ENCODE measurements at regions not wholly inside any gene's neighbourhood (a gene's known extent, or its start where the extent isn't known, plus 50 kb on each side); places are given as distances from the start of the nearest gene placed in this dataset.
"Not testable (repeated sequence)": the region's sequence is repeated elsewhere in the genome, so short reads cannot be mapped to it uniquely, and the experiment has no call there.

GRCh38 chr18:67139899-67140298 is 376.6 kb downstream of the DSEL start:
- no peak overlapping the region for H3K4me3 Mint-ChIP-seq
- ATAC-seq (no peak), DNase-seq (no peak)
- no peaks in the 10 kb centered on the region for H3K9me3 Mint-ChIP-seq
- no peak overlapping the region for H3K27ac Mint-ChIP-seq
- POLR2A ChIA-PET = no interaction called here
- peaks cover 0 to 7% (median 0%) of the 10 kb centered on the region in 5 donors for H3K27me3 Mint-ChIP-seq
- H3K4me1 Mint-ChIP-seq = no peaks in the 10 kb centered on the region
- no peaks in the 10 kb centered on the region for H3K36me3 Mint-ChIP-seq

DNA sequence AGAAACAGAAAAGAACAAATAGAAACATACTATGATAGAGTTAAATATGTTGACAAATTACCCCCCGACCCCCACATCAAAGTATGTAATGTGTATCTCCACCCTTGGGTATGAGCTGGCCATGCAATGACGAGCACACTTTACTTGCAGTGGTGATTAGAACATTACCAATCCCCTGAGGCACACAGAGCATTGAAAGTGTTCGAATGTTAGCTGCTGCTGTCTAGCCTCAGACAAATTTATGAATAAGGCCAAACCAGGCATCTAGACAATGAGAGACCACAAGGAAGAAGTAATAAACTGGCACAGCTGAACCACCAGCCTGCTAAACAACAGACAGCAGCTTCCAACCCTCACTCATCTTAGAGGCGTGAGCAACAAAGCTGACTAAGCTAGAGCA is 380.5 kb downstream of the DSEL start:
- Mint-ChIP-seq H3K36me3 (no peaks in the 10 kb centered on the region), H3K4me1 (no peaks in the 10 kb centered on the region), H3K4me3 (no peak overlapping the region), H3K9me3 (no peaks in the 10 kb centered on the region), H3K27me3 (peaks cover 0 to under 1% (median 0%) of the 10 kb centered on the region in 5 donors), H3K27ac (no peak overlapping the region)
- ATAC-seq (no peak), DNase-seq (no peak)
- POLR2A ChIA-PET = no interaction called here

DNA sequence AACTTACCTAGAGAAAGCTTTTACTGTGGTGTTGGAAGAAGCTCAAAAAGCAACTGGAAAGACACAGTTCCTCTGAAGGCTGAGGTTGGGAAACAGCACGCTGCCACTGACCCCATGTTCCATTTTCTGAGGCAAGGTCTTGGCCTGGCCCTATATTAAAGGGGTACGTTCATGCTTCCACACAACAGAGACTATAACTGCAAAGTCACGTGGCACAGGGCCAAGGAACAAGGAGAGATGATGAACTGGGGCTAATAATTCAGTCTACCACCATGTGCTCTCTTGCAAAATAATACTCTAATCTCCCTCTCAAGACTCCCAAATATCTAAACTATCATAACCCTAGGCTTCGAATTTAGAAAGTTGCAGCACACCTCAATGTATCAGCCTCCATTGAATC is 381.6 kb downstream of the DSEL start:
- no peaks in the 10 kb centered on the region for H3K9me3 Mint-ChIP-seq
- no peak overlapping the region for H3K4me3 Mint-ChIP-seq
- DNase-seq = no peak
- H3K36me3 Mint-ChIP-seq = no peaks in the 10 kb centered on the region
- H3K27ac Mint-ChIP-seq = no peak overlapping the region
- no peaks in the 10 kb centered on the region for H3K27me3 Mint-ChIP-seq
- no peak for ATAC-seq
- H3K4me1 Mint-ChIP-seq = no peaks in the 10 kb centered on the region
- POLR2A ChIA-PET = no interaction called here

DNA sequence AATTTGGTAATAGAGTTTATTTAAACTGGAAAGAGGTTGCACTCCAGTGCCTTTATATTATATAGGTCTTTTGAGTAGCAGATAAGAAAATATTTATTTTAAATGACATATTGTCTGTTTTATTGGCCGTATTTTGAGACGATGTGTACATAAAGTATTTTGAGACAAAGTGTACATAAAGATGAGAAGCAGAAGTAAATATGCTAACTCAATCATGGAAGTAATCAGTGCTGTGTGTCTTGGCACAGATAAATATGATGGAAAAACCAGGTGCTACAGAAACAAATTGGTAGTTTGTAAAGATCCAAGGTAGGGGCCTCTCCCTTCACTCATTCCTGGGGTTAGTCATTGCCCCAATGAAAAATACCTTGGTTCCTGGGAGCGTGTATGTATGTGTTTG is 382.9 kb downstream of the DSEL start:
- H3K27ac Mint-ChIP-seq = no peak overlapping the region
- no peak for DNase-seq
- no peaks in the 10 kb centered on the region for H3K9me3 Mint-ChIP-seq
- POLR2A ChIA-PET = no interaction called here
- no peaks in the 10 kb centered on the region for H3K27me3 Mint-ChIP-seq
- H3K4me1 Mint-ChIP-seq = no peaks in the 10 kb centered on the region
- no peak overlapping the region for H3K4me3 Mint-ChIP-seq
- no peaks in the 10 kb centered on the region for H3K36me3 Mint-ChIP-seq
- ATAC-seq = no peak

DNA sequence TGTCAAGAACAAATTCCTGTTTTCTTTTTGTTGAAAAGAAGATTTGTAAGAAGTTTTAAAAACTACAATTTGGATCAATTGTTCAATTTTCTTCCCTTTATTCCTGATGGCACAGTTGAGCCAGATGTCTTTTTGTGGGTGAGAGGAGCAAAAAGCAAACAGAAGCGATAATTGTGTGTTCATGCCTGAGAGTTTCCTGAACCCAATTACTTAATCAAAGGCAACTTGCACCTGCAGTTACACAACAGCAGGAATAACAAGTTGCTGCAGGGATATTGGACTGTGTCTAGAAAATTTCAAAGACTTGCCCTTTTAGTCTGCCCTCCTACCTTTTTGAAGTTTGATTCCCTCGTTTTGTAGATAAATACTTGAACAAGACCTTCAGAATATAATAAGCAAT is 383.6 kb downstream of the DSEL start:
- peaks cover 0 to 5% (median 0%) of the 10 kb centered on the region in 9 donors for H3K9me3 Mint-ChIP-seq
- no peak for DNase-seq
- no peaks in the 10 kb centered on the region for H3K27me3 Mint-ChIP-seq
- POLR2A ChIA-PET = no interaction called here
- ATAC-seq = no peak
- no peaks in the 10 kb centered on the region for H3K36me3 Mint-ChIP-seq
- no peak overlapping the region for H3K27ac Mint-ChIP-seq
- no peak overlapping the region for H3K4me3 Mint-ChIP-seq
- no peaks in the 10 kb centered on the region for H3K4me1 Mint-ChIP-seq

- H3K36me3 Mint-ChIP-seq = no peaks in the 10 kb centered on the region
- no peaks in the 10 kb centered on the region for H3K27me3 Mint-ChIP-seq
- no peaks in the 10 kb centered on the region for H3K4me1 Mint-ChIP-seq
- ATAC-seq (no peak), DNase-seq (no peak)
- peaks cover 0 to 5% (median 0%) of the 10 kb centered on the region in 9 donors for H3K9me3 Mint-ChIP-seq
- no peak overlapping the region for H3K4me3 Mint-ChIP-seq
- POLR2A ChIA-PET = no interaction called here
- no peak overlapping the region for H3K27ac Mint-ChIP-seq
Observed at GRCh38 chr18:67131498-67131897, 385.0 kb downstream of the DSEL start.

- POLR2A ChIA-PET, ATAC-seq, DNase-seq, H3K4me3 Mint-ChIP-seq, H3K27ac Mint-ChIP-seq, H3K27me3 Mint-ChIP-seq, H3K36me3 Mint-ChIP-seq, H3K4me1 Mint-ChIP-seq, H3K9me3 Mint-ChIP-seq: not testable (repeated sequence)
Observed at GRCh38 chr18:67126751-67127150, 389.8 kb downstream of the DSEL start.

- H3K36me3 Mint-ChIP-seq = peaks cover 0 to 4% (median 0%) of the 10 kb centered on the region in 3 donors
- no peak overlapping the region for H3K4me3 Mint-ChIP-seq
- no peak overlapping the region for H3K27ac Mint-ChIP-seq
- no peak for ATAC-seq
- DNase-seq = no peak
- H3K4me1 Mint-ChIP-seq = no peaks in the 10 kb centered on the region
- peaks cover 0 to 5% (median 0%) of the 10 kb centered on the region in 9 donors for H3K9me3 Mint-ChIP-seq
- H3K27me3 Mint-ChIP-seq = peaks cover 4 to 13% (median 5%) of the 10 kb centered on the region in 5 donors
- POLR2A ChIA-PET = no interaction called here
Observed at GRCh38 chr18:67123901-67124300, 392.6 kb downstream of the DSEL start.

- DNase-seq (no peak), ATAC-seq (no peak)
- H3K4me3 Mint-ChIP-seq = no peak overlapping the region
- no peaks in the 10 kb centered on the region for H3K36me3 Mint-ChIP-seq
- H3K27me3 Mint-ChIP-seq = peaks cover 3 to 30% (median 10%) of the 10 kb centered on the region in 5 donors
- H3K4me1 Mint-ChIP-seq = no peaks in the 10 kb centered on the region
- H3K27ac Mint-ChIP-seq = no peak overlapping the region
- POLR2A ChIA-PET = no interaction called here
- H3K9me3 Mint-ChIP-seq = no peaks in the 10 kb centered on the region
Observed at GRCh38 chr18:67117804-67118203, 398.7 kb downstream of the DSEL start.

GRCh38 chr18:67109535-67109934 is 407.0 kb downstream of the DSEL start:
- Mint-ChIP-seq H3K4me1 (no peaks in the 10 kb centered on the region), H3K27ac (no peak overlapping the region), H3K4me3 (no peak overlapping the region), H3K9me3 (no peaks in the 10 kb centered on the region), H3K27me3 (peaks cover 0 to 3% (median 0%) of the 10 kb centered on the region in 5 donors), H3K36me3 (no peaks in the 10 kb centered on the region)
- DNase-seq = no peak
- POLR2A ChIA-PET = no interaction called here
- no peak for ATAC-seq

GRCh38 chr18:67108894-67109293 is 407.6 kb downstream of the DSEL start:
- H3K27me3 Mint-ChIP-seq = peaks cover 0 to 3% (median 1%) of the 10 kb centered on the region in 5 donors
- ATAC-seq = no peak
- H3K4me3 Mint-ChIP-seq = no peak overlapping the region
- POLR2A ChIA-PET = no interaction called here
- no peaks in the 10 kb centered on the region for H3K4me1 Mint-ChIP-seq
- no peak for DNase-seq
- H3K9me3 Mint-ChIP-seq = no peaks in the 10 kb centered on the region
- no peaks in the 10 kb centered on the region for H3K36me3 Mint-ChIP-seq
- no peak overlapping the region for H3K27ac Mint-ChIP-seq

- H3K9me3 Mint-ChIP-seq = no peaks in the 10 kb centered on the region
- POLR2A ChIA-PET = interaction anchor here (0.5 kb wide), 1 partner anchor 9 kb away, joined by 5 read pairs; no protein-coding TSS in a partner anchor
- peaks cover 3 to 14% (median 4%) of the 10 kb centered on the region in 5 donors for H3K27me3 Mint-ChIP-seq
- DNase-seq = peak in 9 of 10 donors; percentile 5 to 65 (median 28)
- H3K36me3 Mint-ChIP-seq = no peaks in the 10 kb centered on the region
- peak; percentile 46 to 60 for ATAC-seq
- H3K27ac Mint-ChIP-seq = no peak overlapping the region
- no peaks in the 10 kb centered on the region for H3K4me1 Mint-ChIP-seq
- H3K4me3 Mint-ChIP-seq = no peak overlapping the region
Observed at GRCh38 chr18:67104700-67105284, 411.7 kb downstream of the DSEL start.

DNA sequence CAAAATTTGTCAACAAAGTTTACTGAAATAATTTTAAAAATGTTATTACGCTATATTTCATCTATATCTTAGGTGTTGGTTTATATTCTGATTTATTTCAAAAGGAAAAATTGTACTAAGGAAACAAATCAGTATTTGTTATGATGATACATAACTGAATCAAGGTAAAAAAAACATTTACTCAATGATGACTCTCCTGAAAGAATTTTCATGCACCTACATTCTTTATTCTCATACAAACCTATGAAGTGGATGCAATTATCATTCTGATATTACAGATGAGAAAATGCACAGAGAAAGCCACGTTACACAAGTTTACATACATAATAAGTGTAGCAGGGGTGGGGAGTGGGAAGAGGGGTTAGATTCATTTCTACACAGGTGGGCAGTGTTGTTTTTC is 422.4 kb downstream of the DSEL start:
- no peak for DNase-seq
- POLR2A ChIA-PET = no interaction called here
- peaks cover 0 to 17% (median 7%) of the 10 kb centered on the region in 5 donors for H3K27me3 Mint-ChIP-seq
- no peaks in the 10 kb centered on the region for H3K4me1 Mint-ChIP-seq
- no peak overlapping the region for H3K27ac Mint-ChIP-seq
- H3K4me3 Mint-ChIP-seq = no peak overlapping the region
- H3K9me3 Mint-ChIP-seq = no peaks in the 10 kb centered on the region
- H3K36me3 Mint-ChIP-seq = no peaks in the 10 kb centered on the region
- ATAC-seq = no peak

DNA sequence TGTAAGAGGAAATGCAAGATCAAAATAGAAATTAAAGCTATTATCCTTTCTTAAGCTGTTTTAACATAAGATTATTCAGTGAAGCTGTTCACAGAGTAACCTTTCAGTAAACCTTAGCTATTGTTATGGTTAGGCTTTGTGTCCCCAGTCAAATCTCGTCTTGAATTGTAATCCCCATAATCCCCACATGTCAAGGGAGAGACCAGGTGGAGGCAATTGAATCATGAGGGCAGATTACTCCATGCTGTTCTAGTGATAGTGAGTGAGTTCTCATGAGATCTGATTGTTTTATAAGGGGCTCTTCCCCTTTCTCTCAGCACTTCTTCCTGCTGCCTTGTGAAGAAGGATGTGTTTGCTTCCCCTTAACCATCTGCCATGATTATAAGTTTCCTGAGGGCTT is 424.4 kb downstream of the DSEL start:
- no peak for DNase-seq
- H3K9me3 Mint-ChIP-seq = peaks cover 0 to 2% (median 0%) of the 10 kb centered on the region in 9 donors
- POLR2A ChIA-PET = no interaction called here
- no peaks in the 10 kb centered on the region for H3K4me1 Mint-ChIP-seq
- H3K36me3 Mint-ChIP-seq = no peaks in the 10 kb centered on the region
- H3K27ac Mint-ChIP-seq = no peak overlapping the region
- no peak for ATAC-seq
- H3K4me3 Mint-ChIP-seq = no peak overlapping the region
- peaks cover 0 to 11% (median 2%) of the 10 kb centered on the region in 5 donors for H3K27me3 Mint-ChIP-seq
